Central memory CD8-positive, alpha-beta T cell (primary cell): ENCODE measurements at regions not wholly inside any gene's neighbourhood (a gene's known extent, or its start where the extent isn't known, plus 50 kb on each side); places are given as distances from the start of the nearest gene placed in this dataset.
"Not testable (repeated sequence)": the region's sequence is repeated elsewhere in the genome, so short reads cannot be mapped to it uniquely, and the experiment has no call there.

Experiments
- ATAC-seq: fragments of 150-1000 bp; cut with Tn5 transposase; replicated peaks from 2 replicates; pipeline ENCODE4 v1.10.0; 2022; ENCODE audit warnings: mild to moderate bottlenecking, moderate FRiP score, moderate number of reproducible peaks; ENCODE audit not compliant: poor library complexity, severe bottlenecking; ENCODE audit errors: extremely low read depth
- DNase-seq, 2 donors: peaks; one replicate each; pipeline ENCODE4 v3.0.0; 2021; ENCODE audit warnings: low spot score in 2 of 2
- H3K27ac Mint-ChIP-seq: one replicate; pipeline ENCODE4 v1.8.0; 2022; ENCODE audit warnings: low read depth, mild to moderate bottlenecking, moderate library complexity, mixed read lengths
- H3K27me3 Mint-ChIP-seq: one replicate; pipeline ENCODE4 v1.8.0; 2022; ENCODE audit warnings: mixed read lengths
- H3K36me3 Mint-ChIP-seq: one replicate; pipeline ENCODE4 v1.8.0; 2022; ENCODE audit warnings: mild to moderate bottlenecking, moderate library complexity, mixed read lengths; ENCODE audit not compliant: insufficient read depth
- H3K4me1 Mint-ChIP-seq: one replicate; pipeline ENCODE4 v1.8.0; 2022; ENCODE audit warnings: mixed read lengths
- H3K4me3 Mint-ChIP-seq: one replicate; pipeline ENCODE4 v1.8.0; 2022; ENCODE audit warnings: mild to moderate bottlenecking, moderate library complexity, mixed read lengths
- H3K9me3 Mint-ChIP-seq: one replicate; pipeline ENCODE4 v1.8.0; 2022; ENCODE audit warnings: mixed read lengths

GRCh38 chr5:20943183-20943971 is 955.4 kb upstream of the CDH18 start:
- not testable (repeated sequence) for H3K36me3 Mint-ChIP-seq, H3K27me3 Mint-ChIP-seq, DNase-seq, H3K4me3 Mint-ChIP-seq, ATAC-seq, H3K4me1 Mint-ChIP-seq, H3K27ac Mint-ChIP-seq
- H3K9me3 Mint-ChIP-seq, result peaks cover 17% of the 10 kb centered on the region

GRCh38 chr5:20942603-20943002 is 954.6 kb upstream of the CDH18 start:
- not testable (repeated sequence) for H3K4me3 Mint-ChIP-seq, ATAC-seq, H3K4me1 Mint-ChIP-seq, H3K36me3 Mint-ChIP-seq, H3K27me3 Mint-ChIP-seq, H3K27ac Mint-ChIP-seq, DNase-seq
- H3K9me3 Mint-ChIP-seq, result peaks cover 17% of the 10 kb centered on the region

- H3K9me3 Mint-ChIP-seq, result peaks cover 11% of the 10 kb centered on the region
Observed at GRCh38 chr5:20940786-20941185, 952.8 kb upstream of the CDH18 start.

GRCh38 chr5:20890936-20891335 is 902.9 kb upstream of the CDH18 start:
- not testable (repeated sequence) for H3K36me3 Mint-ChIP-seq, H3K27me3 Mint-ChIP-seq, ATAC-seq, H3K4me1 Mint-ChIP-seq, DNase-seq, H3K9me3 Mint-ChIP-seq, H3K4me3 Mint-ChIP-seq, H3K27ac Mint-ChIP-seq

More at GRCh38 chr5:20940786-20941185, 952.8 kb upstream of the CDH18 start:
- not testable (repeated sequence) for H3K4me3 Mint-ChIP-seq, H3K27me3 Mint-ChIP-seq, H3K4me1 Mint-ChIP-seq, ATAC-seq, H3K27ac Mint-ChIP-seq, DNase-seq, H3K36me3 Mint-ChIP-seq

GRCh38 chr5:20875726-20876125 is 887.7 kb upstream of the CDH18 start:
- not testable (repeated sequence) for H3K4me3 Mint-ChIP-seq, H3K27ac Mint-ChIP-seq, H3K9me3 Mint-ChIP-seq, H3K27me3 Mint-ChIP-seq, ATAC-seq, H3K4me1 Mint-ChIP-seq, DNase-seq, H3K36me3 Mint-ChIP-seq

GRCh38 chr5:20865892-20866291 is 877.9 kb upstream of the CDH18 start:
- not testable (repeated sequence) for H3K9me3 Mint-ChIP-seq, H3K27ac Mint-ChIP-seq, H3K36me3 Mint-ChIP-seq, H3K4me1 Mint-ChIP-seq, DNase-seq, H3K27me3 Mint-ChIP-seq, H3K4me3 Mint-ChIP-seq, ATAC-seq

GRCh38 chr5:20833081-20833627 is 845.2 kb upstream of the CDH18 start:
- ATAC-seq (no peak), DNase-seq (no peak)
- no peaks in the 10 kb centered on the region for H3K4me1 Mint-ChIP-seq
- H3K27ac Mint-ChIP-seq, result no peak overlapping the region
- no peaks in the 10 kb centered on the region for H3K36me3 Mint-ChIP-seq
- no peak overlapping the region for H3K4me3 Mint-ChIP-seq
- peaks cover 20% of the 10 kb centered on the region for H3K9me3 Mint-ChIP-seq
- H3K27me3 Mint-ChIP-seq, result no peaks in the 10 kb centered on the region

GRCh38 chr5:20832204-20833080 is 844.4 kb upstream of the CDH18 start:
- no peaks in the 10 kb centered on the region for H3K36me3 Mint-ChIP-seq

GRCh38 chr5:20825951-20826350 is 838.0 kb upstream of the CDH18 start:
- DNase-seq, H3K27ac Mint-ChIP-seq, H3K27me3 Mint-ChIP-seq, H3K4me3 Mint-ChIP-seq, H3K9me3 Mint-ChIP-seq, ATAC-seq, H3K36me3 Mint-ChIP-seq, H3K4me1 Mint-ChIP-seq: not testable (repeated sequence)

More at GRCh38 chr5:20832204-20833080, 844.4 kb upstream of the CDH18 start:
- Mint-ChIP-seq H3K27ac (no peak overlapping the region), H3K9me3 (peaks cover 20% of the 10 kb centered on the region), H3K27me3 (no peaks in the 10 kb centered on the region), H3K4me1 (no peaks in the 10 kb centered on the region), H3K4me3 (no peak overlapping the region)
- no peak for DNase-seq
- no peak for ATAC-seq

GRCh38 chr5:20797216-20797615 is 809.2 kb upstream of the CDH18 start:
- H3K9me3 Mint-ChIP-seq, result peaks cover 17% of the 10 kb centered on the region
- not testable (repeated sequence) for H3K36me3 Mint-ChIP-seq, H3K27me3 Mint-ChIP-seq, H3K27ac Mint-ChIP-seq, DNase-seq, ATAC-seq, H3K4me1 Mint-ChIP-seq, H3K4me3 Mint-ChIP-seq

GRCh38 chr5:20784755-20785154 is 796.8 kb upstream of the CDH18 start:
- not testable (repeated sequence) for H3K4me3 Mint-ChIP-seq, H3K4me1 Mint-ChIP-seq, ATAC-seq, H3K36me3 Mint-ChIP-seq, H3K27ac Mint-ChIP-seq, H3K27me3 Mint-ChIP-seq, DNase-seq
- peaks cover 15% of the 10 kb centered on the region for H3K9me3 Mint-ChIP-seq

- not testable (repeated sequence) for H3K27me3 Mint-ChIP-seq, H3K27ac Mint-ChIP-seq, H3K4me1 Mint-ChIP-seq, H3K36me3 Mint-ChIP-seq, ATAC-seq, DNase-seq, H3K4me3 Mint-ChIP-seq
- peaks cover 15% of the 10 kb centered on the region for H3K9me3 Mint-ChIP-seq
Observed at GRCh38 chr5:20783484-20783883, 795.5 kb upstream of the CDH18 start.
